KMS-11 (cell line): ENCODE measurements at regions not wholly inside any gene's neighbourhood (a gene's known extent, or its start where the extent isn't known, plus 50 kb on each side); places are given as distances from the start of the nearest gene placed in this dataset.

Experiments
- H2AFZ ChIP-seq: fragments of 200-600 bp; sonication (generic); 2 replicates; pipeline ENCODE4 v1.6.1; 2016; ENCODE audit warnings: antibody characterized with exemption, mixed run types, low read depth
- H3K27ac ChIP-seq: fragments of 200-600 bp; sonication (generic); 2 replicates; pipeline ENCODE4 v1.6.1; 2016; ENCODE audit warnings: mild to moderate bottlenecking, mixed run types
- H3K27me3 ChIP-seq: fragments of 200-600 bp; sonication (generic); 2 replicates; pipeline ENCODE4 v1.6.1; 2017; ENCODE audit warnings: mild to moderate bottlenecking, low read depth, mixed run types, moderate library complexity; ENCODE audit not compliant: insufficient read depth
- H3K36me3 ChIP-seq: fragments of 200-600 bp; sonication (generic); 2 replicates; pipeline ENCODE4 v1.6.1; 2017; ENCODE audit warnings: mild to moderate bottlenecking, mixed run types; ENCODE audit not compliant: insufficient read depth
- H3K4me1 ChIP-seq: fragments of 200-600 bp; sonication (generic); 2 replicates; pipeline ENCODE4 v1.6.1; 2016; ENCODE audit warnings: mild to moderate bottlenecking, low read depth, mixed run types; ENCODE audit not compliant: poor library complexity, severe bottlenecking
- H3K4me2 ChIP-seq: fragments of 200-600 bp; sonication (generic); 2 replicates; pipeline ENCODE4 v1.7.0; 2016; ENCODE audit warnings: mild to moderate bottlenecking, mixed run types
- H3K4me3 ChIP-seq: fragments of 200-600 bp; sonication (generic); IDR thresholded peaks from 2 replicates; pipeline ENCODE4 v1.6.1; 2017; ENCODE audit warnings: low read depth, low read length, mixed read lengths; ENCODE audit not compliant: insufficient read depth
- H3K79me2 ChIP-seq: fragments of 200-600 bp; sonication (generic); 2 replicates; pipeline ENCODE4 v1.6.1; 2016; ENCODE audit warnings: low read depth, mixed run types; ENCODE audit not compliant: insufficient read depth
- H3K9ac ChIP-seq: fragments of 200-600 bp; sonication (generic); 2 replicates; pipeline ENCODE4 v1.6.1; 2016; ENCODE audit warnings: mild to moderate bottlenecking, mixed run types
- H4K20me1 ChIP-seq: fragments of 200-600 bp; sonication (generic); 2 replicates; pipeline ENCODE4 v1.6.1; 2016; ENCODE audit warnings: mild to moderate bottlenecking, mixed run types; ENCODE audit not compliant: insufficient read depth
- TF ChIP-seq, protein P1 (sequence below): fragments of 200-600 bp; sonication (generic); conservative IDR thresholded peaks from 2 replicates; pipeline ENCODE4 v1.6.1; 2017; ENCODE audit warnings: low read depth, mild to moderate bottlenecking, antibody characterized with exemption, low read length, moderate library complexity, mixed read lengths

DNA sequence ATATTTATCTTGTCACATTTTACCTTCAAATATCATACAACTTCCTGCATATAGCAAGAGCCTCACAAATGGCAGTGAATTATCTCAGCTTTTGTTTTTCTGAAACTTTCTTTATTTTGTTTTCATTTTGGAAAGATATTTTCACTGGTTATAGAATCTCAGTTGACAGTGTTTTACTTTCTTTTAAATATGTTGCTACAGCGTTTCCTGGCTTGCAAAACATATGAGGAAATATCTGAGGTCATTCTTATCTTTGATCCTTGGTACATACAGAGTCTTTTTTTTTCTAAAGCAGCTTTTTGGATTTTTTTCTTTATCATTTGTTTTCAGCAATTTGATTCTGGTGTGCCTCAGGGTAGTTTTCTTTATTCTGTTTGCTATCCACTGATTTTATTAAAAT, 77.6 kb upstream of the CEP78 start:
- TF ChIP-seq, protein P1, sequence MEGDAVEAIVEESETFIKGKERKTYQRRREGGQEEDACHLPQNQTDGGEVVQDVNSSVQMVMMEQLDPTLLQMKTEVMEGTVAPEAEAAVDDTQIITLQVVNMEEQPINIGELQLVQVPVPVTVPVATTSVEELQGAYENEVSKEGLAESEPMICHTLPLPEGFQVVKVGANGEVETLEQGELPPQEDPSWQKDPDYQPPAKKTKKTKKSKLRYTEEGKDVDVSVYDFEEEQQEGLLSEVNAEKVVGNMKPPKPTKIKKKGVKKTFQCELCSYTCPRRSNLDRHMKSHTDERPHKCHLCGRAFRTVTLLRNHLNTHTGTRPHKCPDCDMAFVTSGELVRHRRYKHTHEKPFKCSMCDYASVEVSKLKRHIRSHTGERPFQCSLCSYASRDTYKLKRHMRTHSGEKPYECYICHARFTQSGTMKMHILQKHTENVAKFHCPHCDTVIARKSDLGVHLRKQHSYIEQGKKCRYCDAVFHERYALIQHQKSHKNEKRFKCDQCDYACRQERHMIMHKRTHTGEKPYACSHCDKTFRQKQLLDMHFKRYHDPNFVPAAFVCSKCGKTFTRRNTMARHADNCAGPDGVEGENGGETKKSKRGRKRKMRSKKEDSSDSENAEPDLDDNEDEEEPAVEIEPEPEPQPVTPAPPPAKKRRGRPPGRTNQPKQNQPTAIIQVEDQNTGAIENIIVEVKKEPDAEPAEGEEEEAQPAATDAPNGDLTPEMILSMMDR = no peak
- no peak overlapping the region for H2AFZ ChIP-seq
- no peak overlapping the region for H3K9ac ChIP-seq
- no peaks in the 10 kb centered on the region for H3K36me3 ChIP-seq
- no peaks in the 10 kb centered on the region for H3K27me3 ChIP-seq
- no peak overlapping the region for H3K27ac ChIP-seq
- no peaks in the 10 kb centered on the region for H4K20me1 ChIP-seq
- no peak overlapping the region for H3K4me3 ChIP-seq
- no peaks in the 10 kb centered on the region for H3K79me2 ChIP-seq
- H3K4me1 ChIP-seq = no peaks in the 10 kb centered on the region
- H3K4me2 ChIP-seq = no peak overlapping the region

DNA sequence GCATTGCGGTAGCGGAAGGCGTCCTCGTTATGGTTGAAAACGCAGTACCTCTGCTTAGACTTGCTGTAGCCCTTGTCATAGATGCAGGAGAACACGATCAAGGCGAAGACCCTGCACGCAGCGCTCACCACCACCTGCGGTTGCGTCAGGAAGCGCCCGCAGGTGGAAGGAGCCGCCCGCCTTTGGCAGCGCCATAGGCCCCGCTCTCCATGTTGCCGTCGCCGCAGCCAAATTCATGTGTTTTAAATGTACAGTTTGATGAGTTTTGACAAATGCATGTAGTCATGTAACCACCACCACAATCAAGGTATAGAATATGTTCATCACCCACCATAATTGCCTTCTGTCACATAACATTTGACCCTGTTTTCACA, 84.9 kb upstream of the CEP78 start:
- Histone ChIP-seq H4K20me1 (no peaks in the 10 kb centered on the region), H3K4me3 (no peak overlapping the region), H3K9ac (no peak overlapping the region), H3K27me3 (no peaks in the 10 kb centered on the region), H3K79me2 (no peaks in the 10 kb centered on the region), H3K4me2 (no peak overlapping the region), H3K27ac (no peak overlapping the region), H2AFZ (no peak overlapping the region), H3K36me3 (no peaks in the 10 kb centered on the region), H3K4me1 (no peaks in the 10 kb centered on the region)
- TF ChIP-seq, protein P1 = no peak

DNA sequence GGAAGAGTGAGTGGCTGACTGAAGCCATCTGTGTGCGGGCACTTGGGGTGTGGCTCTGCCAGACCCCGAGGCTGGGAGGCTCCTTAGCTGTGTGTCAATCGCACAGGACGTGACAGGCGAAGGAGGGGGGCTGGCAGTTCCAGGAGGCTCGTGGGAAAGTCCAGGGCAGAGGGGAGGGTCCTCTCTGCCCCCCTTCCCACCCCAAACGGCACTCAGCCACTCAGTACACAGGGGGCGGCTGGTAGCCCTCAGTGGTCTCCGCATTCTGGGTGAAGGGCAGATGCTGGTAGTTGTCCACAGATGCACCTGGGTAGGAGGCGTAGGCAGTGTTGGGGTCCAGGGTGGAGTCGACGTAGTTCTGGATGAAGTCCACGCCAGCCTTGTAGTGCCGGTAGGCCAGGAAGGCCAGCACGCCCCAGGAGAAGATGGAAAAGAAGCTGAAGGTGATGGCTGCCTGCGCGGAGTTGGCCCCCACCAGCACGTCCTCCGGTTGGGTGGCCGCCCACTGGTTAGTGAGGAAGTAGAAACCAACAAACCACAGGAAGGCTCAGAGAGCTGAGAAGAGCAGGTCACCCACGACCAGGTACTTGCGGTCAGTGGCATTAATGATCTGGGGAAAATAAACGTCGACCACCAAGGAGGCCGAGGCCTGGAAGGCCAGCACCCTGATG, 85.4 kb upstream of the CEP78 start:
- no peak overlapping the region for H3K4me3 ChIP-seq
- no peak overlapping the region for H3K27ac ChIP-seq
- TF ChIP-seq, protein P1 = no peak
- no peak overlapping the region for H2AFZ ChIP-seq
- H4K20me1 ChIP-seq = no peaks in the 10 kb centered on the region
- no peaks in the 10 kb centered on the region for H3K36me3 ChIP-seq
- no peaks in the 10 kb centered on the region for H3K79me2 ChIP-seq
- no peaks in the 10 kb centered on the region for H3K4me1 ChIP-seq
- no peak overlapping the region for H3K4me2 ChIP-seq
- no peak overlapping the region for H3K9ac ChIP-seq
- no peaks in the 10 kb centered on the region for H3K27me3 ChIP-seq

DNA sequence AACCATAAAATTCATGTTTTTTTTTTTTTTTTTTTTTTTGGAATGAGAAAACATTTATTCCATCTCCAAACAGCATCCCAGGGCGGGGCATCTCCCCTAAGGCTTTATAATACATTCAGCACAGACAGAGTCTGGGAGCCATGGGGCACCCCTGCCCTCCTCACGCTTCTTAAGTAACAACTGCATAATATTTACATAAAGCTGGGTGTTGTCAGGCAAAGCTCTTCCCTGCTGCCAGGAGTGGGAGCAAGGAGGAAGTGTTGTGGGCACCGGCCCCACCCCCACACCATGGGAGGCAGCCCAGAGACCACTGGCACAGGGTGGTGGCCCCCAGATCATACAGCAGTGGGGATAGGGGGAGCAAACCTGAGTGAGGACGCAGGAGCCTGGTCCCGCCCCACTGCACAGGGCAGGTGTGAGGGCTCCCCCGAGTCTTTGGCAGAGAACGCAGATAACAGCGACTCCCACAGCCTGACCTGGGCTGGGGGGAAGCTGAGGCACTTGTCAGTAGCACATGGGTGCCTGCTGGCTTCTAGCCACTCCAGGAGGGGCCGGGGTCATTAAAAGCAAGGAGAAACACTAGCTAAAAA, 86.1 kb upstream of the CEP78 start:
- Histone ChIP-seq H3K4me2 (no peak overlapping the region), H2AFZ (no peak overlapping the region)
- TF ChIP-seq, protein P1 = no peak

More for the DNA sequence above, 86.1 kb upstream of the CEP78 start:
- no peak overlapping the region for H3K27ac ChIP-seq
- no peaks in the 10 kb centered on the region for H3K4me1 ChIP-seq
- H3K27me3 ChIP-seq = no peaks in the 10 kb centered on the region
- no peak overlapping the region for H3K4me3 ChIP-seq
- no peaks in the 10 kb centered on the region for H3K79me2 ChIP-seq
- no peaks in the 10 kb centered on the region for H3K36me3 ChIP-seq
- H3K9ac ChIP-seq = no peak overlapping the region
- no peaks in the 10 kb centered on the region for H4K20me1 ChIP-seq
